ENCODE measurements at regions not wholly inside any gene's neighbourhood (a gene's known extent, or its start where the extent isn't known, plus 50 kb on each side); places are given as distances from the start of the nearest gene placed in this dataset.

GRCh38 chr5:124824637-124825158, 78.3 kb upstream of the ZNF608 start:
- ATAC-seq: peak; percentile 78

GRCh38 chr5:124825250-124825982, 79.0 kb upstream of the ZNF608 start:
- Histone ChIP-seq H2AFZ (ENCODE audit: low read length) (no peak overlapping the region), H3K9me3 (ENCODE audit: low read length) (no peaks in the 10 kb centered on the region), H3K4me3 (ENCODE audit: low read length) (no peak overlapping the region), H3K9ac (ENCODE audit: low read length) (no peak overlapping the region), H3K27ac (ENCODE audit: low read length) (no peak overlapping the region), H3K27me3 (ENCODE audit: low read length) (no peaks in the 10 kb centered on the region), H3K4me2 (ENCODE audit: low read length) (peak overlapping the region; percentile 32; the same call in 1 of the 2 replicates), H3K4me1 (ENCODE audit: insufficient read depth, low read length) (peaks cover 9% of the 10 kb centered on the region; the same call in 1 of the 2 replicates), H4K20me1 (ENCODE audit: low read length) (no peaks in the 10 kb centered on the region), H3K79me2 (ENCODE audit: low read length) (no peaks in the 10 kb centered on the region), H3F3A (ENCODE audit: low read length, unreplicated experiment) (no peaks in the 10 kb centered on the region), H3K36me3 (ENCODE audit: low read depth, low read length) (no peaks in the 10 kb centered on the region), H3K9me2 (replicated peaks; ENCODE audit: low read length) (no peaks in the 10 kb centered on the region)
- TF ChIP-seq EZH2phosphoT487 (IDR thresholded peaks at IDR 0.05; ENCODE audit: borderline replicate concordance, low read length) (no peak), EZH2 (IDR thresholded peaks at IDR 0.05; ENCODE audit: low read length, unreplicated experiment) (no peak), CTCF (conservative IDR thresholded peaks at IDR 0.05; ENCODE audit: low read depth, low read length) (no peak)
- no TSS peak for BruUV-seq (replicated peaks)
- POLR2A ChIA-PET (ENCODE audit: unreplicated experiment): interaction anchor here (0.6 kb wide), 1 partner anchor 1517 kb away, joined by 7 read pairs; no protein-coding TSS in a partner anchor
- intact Hi-C loops (cut with micrococcal nuclease): no loop called here
- CTCF ChIA-PET: no interaction called here
- ATAC-seq (no peak), DNase-seq (no peak)

More at GRCh38 chr5:124824637-124825158, 78.3 kb upstream of the ZNF608 start:
- Histone ChIP-seq H4K20me1 (ENCODE audit: low read length) (no peaks in the 10 kb centered on the region), H3K4me3 (ENCODE audit: low read length) (no peak overlapping the region), H3K27me3 (ENCODE audit: low read length) (no peaks in the 10 kb centered on the region), H3K9me2 (replicated peaks; ENCODE audit: low read length) (no peaks in the 10 kb centered on the region), H3F3A (ENCODE audit: low read length, unreplicated experiment) (no peaks in the 10 kb centered on the region), H3K27ac (ENCODE audit: low read length) (no peak overlapping the region), H3K36me3 (ENCODE audit: low read depth, low read length) (no peaks in the 10 kb centered on the region), H3K4me1 (ENCODE audit: insufficient read depth, low read length) (peaks cover 9% of the 10 kb centered on the region; the same call in 1 of the 2 replicates), H3K9me3 (ENCODE audit: low read length) (no peaks in the 10 kb centered on the region), H3K9ac (ENCODE audit: low read length) (no peak overlapping the region), H2AFZ (ENCODE audit: low read length) (no peak overlapping the region), H3K79me2 (ENCODE audit: low read length) (no peaks in the 10 kb centered on the region), H3K4me2 (ENCODE audit: low read length) (peak overlapping the region; percentile 32; the same call in 1 of the 2 replicates)
- ChIA-PET CTCF (no interaction called here), POLR2A (ENCODE audit: unreplicated experiment) (interaction anchor here (0.6 kb wide), 1 partner anchor 1517 kb away, joined by 7 read pairs; no protein-coding TSS in a partner anchor)
- DNase-seq: peak; percentile 60
- no TSS peak for BruUV-seq (replicated peaks)
- TF ChIP-seq CTCF (conservative IDR thresholded peaks at IDR 0.05; ENCODE audit: low read depth, low read length): no peak
- TF ChIP-seq EZH2 (IDR thresholded peaks at IDR 0.05; ENCODE audit: low read length, unreplicated experiment): no peak
- TF ChIP-seq EZH2phosphoT487 (IDR thresholded peaks at IDR 0.05; ENCODE audit: borderline replicate concordance, low read length): no peak
- intact Hi-C loops (cut with micrococcal nuclease): no loop called here

GRCh38 chr5:124825983-124826337, 79.5 kb upstream of the ZNF608 start:
- no peak overlapping the region for H3K9ac ChIP-seq (ENCODE audit: low read length)
- intact Hi-C loops (cut with micrococcal nuclease): no loop called here
- no peaks in the 10 kb centered on the region for H3K36me3 ChIP-seq (ENCODE audit: low read depth, low read length)
- H3F3A ChIP-seq (ENCODE audit: low read length, unreplicated experiment): no peaks in the 10 kb centered on the region
- H3K79me2 ChIP-seq (ENCODE audit: low read length): no peaks in the 10 kb centered on the region
- no peak for ATAC-seq
- ChIA-PET POLR2A (ENCODE audit: unreplicated experiment) (no interaction called here), CTCF (no interaction called here)
- BruUV-seq (replicated peaks): no TSS peak
- no peak overlapping the region for H3K27ac ChIP-seq (ENCODE audit: low read length)
- H3K9me3 ChIP-seq (ENCODE audit: low read length): no peaks in the 10 kb centered on the region
- H3K4me3 ChIP-seq (ENCODE audit: low read length): no peak overlapping the region
- peaks cover 9% of the 10 kb centered on the region; the same call in 1 of the 2 replicates for H3K4me1 ChIP-seq (ENCODE audit: insufficient read depth, low read length)
- no peaks in the 10 kb centered on the region for H3K9me2 ChIP-seq (replicated peaks; ENCODE audit: low read length)
- H3K4me2 ChIP-seq (ENCODE audit: low read length): no peak overlapping the region
- no peak for TF ChIP-seq CTCF (conservative IDR thresholded peaks at IDR 0.05; ENCODE audit: low read depth, low read length)
- no peak for TF ChIP-seq EZH2 (IDR thresholded peaks at IDR 0.05; ENCODE audit: low read length, unreplicated experiment)
- no peak for TF ChIP-seq EZH2phosphoT487 (IDR thresholded peaks at IDR 0.05; ENCODE audit: borderline replicate concordance, low read length)
- no peaks in the 10 kb centered on the region for H3K27me3 ChIP-seq (ENCODE audit: low read length)
- H2AFZ ChIP-seq (ENCODE audit: low read length): no peak overlapping the region
- DNase-seq: no peak
- no peaks in the 10 kb centered on the region for H4K20me1 ChIP-seq (ENCODE audit: low read length)
